Breast epithelium (tissue), 3 donors: ENCODE measurements at regions not wholly inside any gene's neighbourhood (a gene's known extent, or its start where the extent isn't known, plus 50 kb on each side); places are given as distances from the start of the nearest gene placed in this dataset.

ENCODE experiments used
- POLR2AphosphoS5 ChIP-seq, 3 donors: sonication (generic); formaldehyde crosslinking; IDR thresholded peaks; one replicate each; pipeline ENCODE4 v1.6.1; 2017; ENCODE audit warnings: antibody characterized with exemption in 3 of 3
- TF ChIP-seq, protein P1 (sequence below), 3 donors: fragments of 450-650 bp; IDR thresholded peaks; one replicate each; pipeline ENCODE4 v1.5.1; 2016 to 2017; ENCODE audit warnings: antibody characterized with exemption in 3 of 3, mild to moderate bottlenecking in 3 of 3, moderate library complexity in 3 of 3

DNA sequence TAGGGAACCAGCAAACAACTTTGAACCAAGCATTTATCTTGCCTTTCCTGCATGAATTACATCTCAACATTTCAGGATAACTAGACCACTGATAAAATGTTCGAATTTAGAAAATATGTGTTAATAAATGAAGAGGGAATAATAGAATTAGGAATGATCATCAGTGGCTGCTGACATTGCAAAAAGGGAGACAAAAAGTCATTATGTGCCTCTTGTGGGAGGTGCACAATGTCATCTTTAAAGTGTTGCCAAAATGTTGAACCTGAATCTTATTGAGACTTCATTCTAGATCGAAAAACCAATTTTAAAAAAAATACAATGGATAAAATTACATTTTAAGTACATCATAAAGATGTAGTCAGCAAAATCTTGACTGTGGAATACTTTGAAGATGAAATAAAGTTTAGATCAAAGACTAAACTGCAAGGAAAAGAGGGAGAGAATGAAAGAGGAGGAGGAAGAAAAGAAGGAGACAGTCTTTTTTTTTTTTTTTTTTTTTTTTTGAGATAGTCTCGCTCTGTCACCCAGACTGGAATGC lies 299.3 kb downstream of the FBXW7 start:
- TF ChIP-seq, protein P1, sequence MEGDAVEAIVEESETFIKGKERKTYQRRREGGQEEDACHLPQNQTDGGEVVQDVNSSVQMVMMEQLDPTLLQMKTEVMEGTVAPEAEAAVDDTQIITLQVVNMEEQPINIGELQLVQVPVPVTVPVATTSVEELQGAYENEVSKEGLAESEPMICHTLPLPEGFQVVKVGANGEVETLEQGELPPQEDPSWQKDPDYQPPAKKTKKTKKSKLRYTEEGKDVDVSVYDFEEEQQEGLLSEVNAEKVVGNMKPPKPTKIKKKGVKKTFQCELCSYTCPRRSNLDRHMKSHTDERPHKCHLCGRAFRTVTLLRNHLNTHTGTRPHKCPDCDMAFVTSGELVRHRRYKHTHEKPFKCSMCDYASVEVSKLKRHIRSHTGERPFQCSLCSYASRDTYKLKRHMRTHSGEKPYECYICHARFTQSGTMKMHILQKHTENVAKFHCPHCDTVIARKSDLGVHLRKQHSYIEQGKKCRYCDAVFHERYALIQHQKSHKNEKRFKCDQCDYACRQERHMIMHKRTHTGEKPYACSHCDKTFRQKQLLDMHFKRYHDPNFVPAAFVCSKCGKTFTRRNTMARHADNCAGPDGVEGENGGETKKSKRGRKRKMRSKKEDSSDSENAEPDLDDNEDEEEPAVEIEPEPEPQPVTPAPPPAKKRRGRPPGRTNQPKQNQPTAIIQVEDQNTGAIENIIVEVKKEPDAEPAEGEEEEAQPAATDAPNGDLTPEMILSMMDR (IDR thresholded peaks at IDR 0.05): no peak
- no peak for TF ChIP-seq POLR2AphosphoS5 (IDR thresholded peaks at IDR 0.05)
